ENCODE measurements at regions not wholly inside any gene's neighbourhood (a gene's known extent, or its start where the extent isn't known, plus 50 kb on each side); places are given as distances from the start of the nearest gene placed in this dataset.

GRCh38 chr22:48687606-48688005 lies 1140.1 kb downstream of the BRD1 start:
- intact Hi-C loops (cut with DNase I), result no loop called here
- ATAC-seq, result no peak

GRCh38 chr22:48686694-48687302 lies 1140.9 kb downstream of the BRD1 start:
- Histone ChIP-seq H3K4me1 (no peaks in the 10 kb centered on the region), H3K27ac (no peak overlapping the region), H3K27me3 (no peaks in the 10 kb centered on the region), H3K4me3 (no peak overlapping the region), H3K9me3 (no peaks in the 10 kb centered on the region), H3K36me3 (no peaks in the 10 kb centered on the region)
- DNase-seq, result no peak
- no peak for ATAC-seq
- no peak for TF ChIP-seq CTCF (IDR thresholded peaks at IDR 0.05)
- intact Hi-C loops (cut with DNase I), result no loop called here

More at GRCh38 chr22:48687606-48688005, 1140.1 kb downstream of the BRD1 start:
- H3K27me3 ChIP-seq, result no peaks in the 10 kb centered on the region
- no peaks in the 10 kb centered on the region for H3K9me3 ChIP-seq
- H3K4me1 ChIP-seq, result no peaks in the 10 kb centered on the region
- no peak overlapping the region for H3K4me3 ChIP-seq
- no peak overlapping the region for H3K27ac ChIP-seq
- no peaks in the 10 kb centered on the region for H3K36me3 ChIP-seq
- peak in 1 of 4 donors; percentile 42 for DNase-seq
- TF ChIP-seq CTCF (IDR thresholded peaks at IDR 0.05), result no peak

GRCh38 chr22:48685767-48686166 lies 1141.9 kb downstream of the BRD1 start:
- Histone ChIP-seq H3K36me3 (no peaks in the 10 kb centered on the region), H3K4me3 (no peak overlapping the region), H3K9me3 (no peaks in the 10 kb centered on the region), H3K27ac (no peak overlapping the region), H3K27me3 (no peaks in the 10 kb centered on the region), H3K4me1 (no peaks in the 10 kb centered on the region)
- DNase-seq (peak in 1 of 4 donors; percentile 28), ATAC-seq (no peak)
- intact Hi-C loops (cut with DNase I), result no loop called here
- no peak for TF ChIP-seq CTCF (IDR thresholded peaks at IDR 0.05)

GRCh38 chr22:48683640-48684039 lies 1144.0 kb downstream of the BRD1 start:
- no peaks in the 10 kb centered on the region for H3K9me3 ChIP-seq
- H3K4me1 ChIP-seq, result no peaks in the 10 kb centered on the region
- DNase-seq (peak in 1 of 4 donors; percentile 35), ATAC-seq (no peak)
- intact Hi-C loops (cut with DNase I), result no loop called here
- no peak overlapping the region for H3K27ac ChIP-seq
- H3K4me3 ChIP-seq, result no peak overlapping the region
- no peak for TF ChIP-seq CTCF (IDR thresholded peaks at IDR 0.05)
- H3K27me3 ChIP-seq, result no peaks in the 10 kb centered on the region
- no peaks in the 10 kb centered on the region for H3K36me3 ChIP-seq

GRCh38 chr22:48682504-48682903 lies 1145.2 kb downstream of the BRD1 start:
- H3K4me1 ChIP-seq, result no peaks in the 10 kb centered on the region
- TF ChIP-seq CTCF (IDR thresholded peaks at IDR 0.05), result no peak
- ATAC-seq (no peak), DNase-seq (no peak)
- intact Hi-C loops (cut with DNase I), result no loop called here
- H3K36me3 ChIP-seq, result no peaks in the 10 kb centered on the region
- H3K27ac ChIP-seq, result no peak overlapping the region
- H3K27me3 ChIP-seq, result no peaks in the 10 kb centered on the region
- no peak overlapping the region for H3K4me3 ChIP-seq
- H3K9me3 ChIP-seq, result no peaks in the 10 kb centered on the region

All from left lung (tissue), 4 donors.